Natural killer cell (primary cell): ENCODE measurements at regions not wholly inside any gene's neighbourhood (a gene's known extent, or its start where the extent isn't known, plus 50 kb on each side); places are given as distances from the start of the nearest gene placed in this dataset.

ENCODE experiments used
- ATAC-seq, 3 donors: fragments of 150-1000 bp in 2 of 3; fragments of 200-7000 bp in 1 of 3; cut with Tn5 transposase; 1 replicate in 1 of 3; 2 replicates in 2 of 3; pipeline ENCODE4 v1.10.0; 2021; ENCODE audit warnings: mild to moderate bottlenecking in 2 of 3, moderate library complexity in 2 of 3
- DNase-seq, 2 donors: peaks; one replicate each; pipeline versions ENCODE4 v3.0.0 to v3.0.0-alpha.2; 2013 to 2021; ENCODE audit warnings: mixed read lengths in 1 of 2
- H3K27ac ChIP-seq: one replicate; pipeline ENCODE4 v1.5.1; 2013; ENCODE audit warnings: mild to moderate bottlenecking, low read length
- H3K27me3 ChIP-seq: one replicate; pipeline ENCODE4 v1.6.1; 2013; ENCODE audit warnings: low read length; ENCODE audit not compliant: control insufficient read depth, insufficient read depth
- H3K36me3 ChIP-seq: one replicate; pipeline ENCODE4 v1.6.1; 2013; ENCODE audit warnings: low read length; ENCODE audit not compliant: control insufficient read depth, insufficient read depth
- H3K4me1 ChIP-seq: one replicate; pipeline ENCODE4 v1.6.1; 2013; ENCODE audit warnings: low read length; ENCODE audit not compliant: control insufficient read depth, insufficient read depth
- H3K4me3 ChIP-seq: one replicate; pipeline ENCODE4 v1.5.1; 2013; ENCODE audit warnings: low read length
- H3K9me3 ChIP-seq: one replicate; pipeline ENCODE4 v1.6.1; 2013; ENCODE audit warnings: low read length; ENCODE audit not compliant: control insufficient read depth, insufficient read depth
- H3K27ac Mint-ChIP-seq, 2 donors: one replicate each; pipeline ENCODE4 v1.8.0; 2022; ENCODE audit warnings: mild to moderate bottlenecking in 2 of 2, mixed read lengths in 2 of 2, moderate library complexity in 1 of 2
- H3K27me3 Mint-ChIP-seq, 2 donors: one replicate each; pipeline ENCODE4 v1.8.0; 2022; ENCODE audit warnings: low read depth in 2 of 2, mixed read lengths in 2 of 2
- H3K36me3 Mint-ChIP-seq: one replicate; pipeline ENCODE4 v1.8.0; 2022; ENCODE audit warnings: mixed read lengths
- H3K4me1 Mint-ChIP-seq, 2 donors: one replicate each; pipeline ENCODE4 v1.8.0; 2022; ENCODE audit warnings: mixed read lengths in 2 of 2
- H3K4me3 Mint-ChIP-seq: one replicate; pipeline ENCODE4 v1.8.0; 2022; ENCODE audit warnings: mild to moderate bottlenecking, moderate library complexity, mixed read lengths
- H3K9me3 Mint-ChIP-seq, 2 donors: one replicate each; pipeline ENCODE4 v1.8.0; 2022; ENCODE audit warnings: mixed read lengths in 2 of 2
- CTCF ChIP-seq: fragments of 200-600 bp; IDR thresholded peaks from one replicate; pipeline ENCODE4 v1.8.0; 2022; ENCODE audit warnings: antibody characterized with exemption
- WGBS: methylation state at CpG from one replicate; pipeline ENCODE4 v1.1.7; 2013; ENCODE audit warnings: missing lambda C conversion rate; ENCODE audit not compliant: insufficient coverage; 5-methylcytosine and 5-hydroxymethylcytosine counted together
- intact Hi-C: fragments of 100-400 bp; cut with micrococcal nuclease; formaldehyde crosslinking; loops from one replicate; pipeline ENCODE4 v1.14.2; 2022

GRCh38 chr11:11186249-11186648 is 166.8 kb downstream of the CSNK2A3 start:
- H3K9me3 ChIP-seq, result no peaks in the 10 kb centered on the region
- Mint-ChIP-seq H3K4me1 (no peaks in the 10 kb centered on the region), H3K27me3 (peaks cover 26 to 41% of the 10 kb centered on the region in 2 donors), H3K36me3 (peaks cover 14% of the 10 kb centered on the region), H3K9me3 (peaks cover 4 to 5% of the 10 kb centered on the region in 2 donors), H3K4me3 (no peak overlapping the region), H3K27ac (no peak overlapping the region)
- no peaks in the 10 kb centered on the region for H3K36me3 ChIP-seq
- no peak for TF ChIP-seq CTCF
- no peak overlapping the region for H3K4me3 ChIP-seq
- 90% methylated on average over 4 of the region's 5 CpGs for WGBS
- H3K4me1 ChIP-seq, result no peaks in the 10 kb centered on the region
- DNase-seq, result no peak
- no peak overlapping the region for H3K27ac ChIP-seq
- ATAC-seq, result no peak
- no peaks in the 10 kb centered on the region for H3K27me3 ChIP-seq
- intact Hi-C loops, result no loop called here

GRCh38 chr11:11182261-11182660 is 170.8 kb downstream of the CSNK2A3 start:
- H3K27me3 ChIP-seq, result no peaks in the 10 kb centered on the region
- H3K4me1 ChIP-seq, result no peaks in the 10 kb centered on the region
- Mint-ChIP-seq H3K27me3 (peaks cover 21 to 39% of the 10 kb centered on the region in 2 donors), H3K36me3 (no peaks in the 10 kb centered on the region), H3K27ac (no peak overlapping the region), H3K4me1 (no peaks in the 10 kb centered on the region), H3K4me3 (no peak overlapping the region), H3K9me3 (no peaks in the 10 kb centered on the region)
- H3K27ac ChIP-seq, result no peak overlapping the region
- ATAC-seq (no peak), DNase-seq (no peak)
- intact Hi-C loops, result no loop called here
- 90% methylated on average over 14 of the region's 14 CpGs for WGBS
- no peaks in the 10 kb centered on the region for H3K36me3 ChIP-seq
- no peak overlapping the region for H3K4me3 ChIP-seq
- H3K9me3 ChIP-seq, result no peaks in the 10 kb centered on the region
- TF ChIP-seq CTCF, result no peak

GRCh38 chr11:11178671-11179638 is 174.1 kb downstream of the CSNK2A3 start:
- no peak overlapping the region for H3K27ac Mint-ChIP-seq
- no peak for DNase-seq
- H3K4me3 Mint-ChIP-seq, result no peak overlapping the region
- Histone ChIP-seq H3K9me3 (no peaks in the 10 kb centered on the region), H3K4me1 (no peaks in the 10 kb centered on the region), H3K27me3 (peaks cover 3% of the 10 kb centered on the region), H3K27ac (no peak overlapping the region), H3K4me3 (no peak overlapping the region), H3K36me3 (no peaks in the 10 kb centered on the region)
- WGBS, result 69% methylated on average over 1 of the region's 3 CpGs
- H3K27me3 Mint-ChIP-seq, result peaks cover 20 to 54% of the 10 kb centered on the region in 2 donors
- no peak for TF ChIP-seq CTCF
- intact Hi-C loops, result no loop called here
- no peaks in the 10 kb centered on the region for H3K4me1 Mint-ChIP-seq
- no peak for ATAC-seq
- H3K36me3 Mint-ChIP-seq, result no peaks in the 10 kb centered on the region
- no peaks in the 10 kb centered on the region for H3K9me3 Mint-ChIP-seq
